Activated naive CD4-positive, alpha-beta T cell treated with anti-CD3 and anti-CD28 coated beads, Interleukin-2, amount 50 U/mL, for 72 hours (primary cell): ENCODE measurements at regions not wholly inside any gene's neighbourhood (a gene's known extent, or its start where the extent isn't known, plus 50 kb on each side); places are given as distances from the start of the nearest gene placed in this dataset.

Source experiments
- ATAC-seq, 2 donors: fragments of 150-1000 bp; cut with Tn5 transposase; 2 replicates each; pipeline ENCODE4 v1.10.0; 2021; ENCODE audit warnings: mild to moderate bottlenecking in 2 of 2, moderate library complexity in 2 of 2
- DNase-seq, 2 donors: peaks; one replicate each; pipeline ENCODE4 v3.0.0; 2021 to 2022; ENCODE audit warnings: low spot score in 2 of 2
- H3K27ac Mint-ChIP-seq, 2 donors: one replicate each; pipeline ENCODE4 v1.8.0; 2022; ENCODE audit warnings: mild to moderate bottlenecking in 2 of 2, mixed read lengths in 2 of 2
- H3K36me3 Mint-ChIP-seq, 2 donors: one replicate each; pipeline ENCODE4 v1.8.0; 2022; ENCODE audit warnings: mixed read lengths in 2 of 2
- H3K9me3 Mint-ChIP-seq, 2 donors: one replicate each; pipeline ENCODE4 v1.8.0; 2022; ENCODE audit warnings: mixed read lengths in 2 of 2

GRCh38 chr2:154620471-154620870, 78.0 kb upstream of the KCNJ3 start:
- no peak for DNase-seq
- H3K9me3 Mint-ChIP-seq = peaks cover 0 to 4% of the 10 kb centered on the region in 2 donors
- H3K36me3 Mint-ChIP-seq = no peaks in the 10 kb centered on the region
- ATAC-seq = no peak
- H3K27ac Mint-ChIP-seq = no peak overlapping the region

- Mint-ChIP-seq H3K9me3 (peaks cover 0 to 7% of the 10 kb centered on the region in 2 donors), H3K27ac (no peak overlapping the region), H3K36me3 (no peaks in the 10 kb centered on the region)
- ATAC-seq (no peak), DNase-seq (peak in 1 of 2 donors; percentile 3)
Measured at GRCh38 chr2:154623819-154624218, 74.7 kb upstream of the KCNJ3 start.

- ATAC-seq = no peak
- Mint-ChIP-seq H3K27ac (no peak overlapping the region), H3K9me3 (peaks cover 0 to 6% of the 10 kb centered on the region in 2 donors), H3K36me3 (no peaks in the 10 kb centered on the region)
- no peak for DNase-seq
Measured at GRCh38 chr2:154637456-154637855, 61.0 kb upstream of the KCNJ3 start.

- no peak for DNase-seq
- no peak for ATAC-seq
- peaks cover 0 to 6% of the 10 kb centered on the region in 2 donors for H3K9me3 Mint-ChIP-seq
- no peaks in the 10 kb centered on the region for H3K36me3 Mint-ChIP-seq
- H3K27ac Mint-ChIP-seq = no peak overlapping the region
Measured at GRCh38 chr2:154638783-154639182, 59.7 kb upstream of the KCNJ3 start.

- peaks cover 0 to 6% of the 10 kb centered on the region in 2 donors for H3K9me3 Mint-ChIP-seq
Measured at GRCh38 chr2:154640000-154640399, 58.5 kb upstream of the KCNJ3 start.

More at GRCh38 chr2:154640000-154640399, 58.5 kb upstream of the KCNJ3 start:
- Mint-ChIP-seq H3K36me3 (no peaks in the 10 kb centered on the region), H3K27ac (no peak overlapping the region)
- ATAC-seq (no peak), DNase-seq (no peak)
